HepG2 (cell line): ENCODE measurements at regions not wholly inside any gene's neighbourhood (a gene's known extent, or its start where the extent isn't known, plus 50 kb on each side); places are given as distances from the start of the nearest gene placed in this dataset.

ENCODE experiments used
- CHD4 ChIP-seq: fragments of 200-600 bp; sonication (generic); IDR thresholded peaks from 2 replicates; pipeline ENCODE4 v1.7.0; 2017; ENCODE audit warnings: mild to moderate bottlenecking, low read length, borderline replicate concordance
- CTCF ChIP-seq: sonication (generic); formaldehyde crosslinking; IDR thresholded peaks from 2 replicates; pipeline ENCODE4 v1.5.0; 2020; ENCODE audit warnings: mild to moderate bottlenecking, missing genetic modification reagents, moderate library complexity
- ISX ChIP-seq: sonication (generic); formaldehyde crosslinking; conservative IDR thresholded peaks from 2 replicates; pipeline ENCODE4 v1.5.0; 2020; ENCODE audit warnings: missing genetic modification reagents
- PHF8 ChIP-seq: sonication (generic); formaldehyde crosslinking; IDR thresholded peaks from 2 replicates; pipeline ENCODE4 v1.5.0; 2020; ENCODE audit warnings: missing genetic modification reagents
- POGZ ChIP-seq: sonication (generic); formaldehyde crosslinking; IDR thresholded peaks from 2 replicates; pipeline ENCODE4 v1.4.0; 2020; ENCODE audit warnings: mild to moderate bottlenecking, missing genetic modification reagents
- POLR2AphosphoS5 ChIP-seq: IDR thresholded peaks from 2 replicates; pipeline ENCODE4 v1.6.1; 2012; ENCODE audit warnings: low read depth, low read length
- RNF219 ChIP-seq: sonication (generic); formaldehyde crosslinking; IDR thresholded peaks from 2 replicates; pipeline ENCODE4 v1.5.0; 2020; ENCODE audit warnings: mild to moderate bottlenecking, missing genetic modification reagents
- SETDB1 ChIP-seq: sonication (generic); formaldehyde crosslinking; IDR thresholded peaks from 2 replicates; pipeline ENCODE4 v1.5.1; 2020; ENCODE audit warnings: missing genetic modification reagents, mild to moderate bottlenecking, borderline replicate concordance
- TARDBP ChIP-seq: sonication (generic); formaldehyde crosslinking; IDR thresholded peaks from 2 replicates; pipeline ENCODE4 v1.8.0; 2022; ENCODE audit warnings: mild to moderate bottlenecking, missing genetic modification reagents
- TBX3 ChIP-seq: fragments of 450-650 bp; IDR thresholded peaks from 2 replicates; pipeline ENCODE4 v1.6.1; 2017; ENCODE audit warnings: antibody characterized with exemption, mild to moderate bottlenecking, inconsistent platforms, borderline replicate concordance
- TF ChIP-seq, protein P1 (sequence below): IDR thresholded peaks from 2 replicates; pipeline ENCODE4 v1.6.1; 2016; ENCODE audit warnings: low read depth, control low read depth
- TF ChIP-seq, protein P2 (sequence below): sonication (generic); formaldehyde crosslinking; IDR thresholded peaks from 2 replicates; pipeline ENCODE4 v1.5.0; 2020; ENCODE audit warnings: mild to moderate bottlenecking, missing genetic modification reagents, borderline replicate concordance

DNA sequence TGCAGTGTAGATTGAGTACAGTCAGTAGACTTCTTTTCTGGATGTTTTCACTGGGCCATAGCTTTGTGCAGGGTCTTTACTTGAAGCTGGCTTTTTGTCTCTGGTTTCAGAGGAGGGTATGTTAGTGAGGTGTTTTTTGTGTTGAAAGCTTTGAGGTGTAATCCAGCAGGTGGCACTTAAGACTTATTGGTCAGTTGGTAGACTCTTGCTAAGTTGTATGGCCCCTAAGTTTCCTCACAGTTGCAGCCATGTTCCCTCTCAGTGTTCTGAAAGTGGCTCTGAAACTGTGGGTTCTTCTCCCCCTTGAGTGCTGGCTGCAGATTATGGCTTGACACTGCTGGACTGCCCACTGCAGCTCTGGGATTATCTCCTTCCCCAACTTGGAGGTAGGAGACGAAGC, 55.7 kb upstream of the SLC44A1 start:
- TF ChIP-seq RNF219 (no peak), TARDBP (CRISPR knock-in tag) (no peak), ISX (CRISPR knock-in tag) (no peak), POLR2AphosphoS5 (no peak), CTCF (CRISPR knock-in tag) (peak; percentile 42), PHF8 (CRISPR knock-in tag) (no peak), CHD4 (no peak), POGZ (CRISPR knock-in tag) (no peak), SETDB1 (CRISPR knock-in tag) (no peak), TBX3 (no peak)
- TF ChIP-seq, protein P1, sequence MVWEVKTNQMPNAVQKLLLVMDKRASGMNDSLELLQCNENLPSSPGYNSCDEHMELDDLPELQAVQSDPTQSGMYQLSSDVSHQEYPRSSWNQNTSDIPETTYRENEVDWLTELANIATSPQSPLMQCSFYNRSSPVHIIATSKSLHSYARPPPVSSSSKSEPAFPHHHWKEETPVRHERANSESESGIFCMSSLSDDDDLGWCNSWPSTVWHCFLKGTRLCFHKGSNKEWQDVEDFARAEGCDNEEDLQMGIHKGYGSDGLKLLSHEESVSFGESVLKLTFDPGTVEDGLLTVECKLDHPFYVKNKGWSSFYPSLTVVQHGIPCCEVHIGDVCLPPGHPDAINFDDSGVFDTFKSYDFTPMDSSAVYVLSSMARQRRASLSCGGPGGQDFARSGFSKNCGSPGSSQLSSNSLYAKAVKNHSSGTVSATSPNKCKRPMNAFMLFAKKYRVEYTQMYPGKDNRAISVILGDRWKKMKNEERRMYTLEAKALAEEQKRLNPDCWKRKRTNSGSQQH (CRISPR knock-in tag): no peak
- TF ChIP-seq, protein P2, sequence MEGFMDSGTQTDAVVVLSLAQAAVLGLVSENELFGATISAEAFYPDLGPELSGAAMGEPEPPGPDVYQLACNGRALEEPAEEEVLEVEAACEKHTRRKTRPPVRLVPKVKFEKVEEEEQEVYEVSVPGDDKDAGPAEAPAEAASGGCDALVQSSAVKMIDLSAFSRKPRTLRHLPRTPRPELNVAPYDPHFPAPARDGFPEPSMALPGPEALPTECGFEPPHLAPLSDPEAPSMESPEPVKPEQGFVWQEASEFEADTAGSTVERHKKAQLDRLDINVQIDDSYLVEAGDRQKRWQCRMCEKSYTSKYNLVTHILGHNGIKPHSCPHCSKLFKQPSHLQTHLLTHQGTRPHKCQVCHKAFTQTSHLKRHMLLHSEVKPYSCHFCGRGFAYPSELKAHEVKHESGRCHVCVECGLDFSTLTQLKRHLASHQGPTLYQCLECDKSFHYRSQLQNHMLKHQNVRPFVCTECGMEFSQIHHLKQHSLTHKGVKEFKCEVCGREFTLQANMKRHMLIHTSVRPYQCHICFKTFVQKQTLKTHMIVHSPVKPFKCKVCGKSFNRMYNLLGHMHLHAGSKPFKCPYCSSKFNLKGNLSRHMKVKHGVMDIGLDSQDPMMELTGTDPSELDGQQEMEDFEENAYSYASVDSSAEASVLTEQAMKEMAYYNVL (CRISPR knock-in tag): no peak
